ENCODE measurements at regions not wholly inside any gene's neighbourhood (a gene's known extent, or its start where the extent isn't known, plus 50 kb on each side); places are given as distances from the start of the nearest gene placed in this dataset.

- no peak for DNase-seq
Measured at GRCh38 chr15:31925541-31925940, 104.8 kb upstream of the CHRNA7 start.

- no peak for DNase-seq
Measured at GRCh38 chr15:31930967-31931366, 99.3 kb upstream of the CHRNA7 start.

DNA sequence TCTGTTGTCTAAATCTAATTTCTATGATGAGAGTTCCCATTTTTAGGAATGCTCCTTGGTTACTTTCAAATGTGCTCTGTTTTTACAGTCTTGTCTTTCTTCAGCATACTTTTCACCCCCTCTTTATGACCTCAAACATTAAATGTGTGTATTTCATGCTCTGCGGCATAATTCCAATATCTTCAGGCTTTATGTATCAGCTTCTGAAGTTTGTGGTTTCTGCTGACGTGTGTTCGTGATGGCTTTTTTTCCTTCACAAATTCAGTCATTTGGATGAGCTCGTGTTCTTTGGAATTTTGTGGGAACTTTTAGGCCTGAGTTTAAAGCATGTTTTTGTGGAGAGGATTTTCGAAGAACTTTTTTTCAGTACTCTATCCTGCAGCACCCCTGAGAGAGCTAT lies 97.7 kb upstream of the CHRNA7 start:
- no peak for DNase-seq

DNA sequence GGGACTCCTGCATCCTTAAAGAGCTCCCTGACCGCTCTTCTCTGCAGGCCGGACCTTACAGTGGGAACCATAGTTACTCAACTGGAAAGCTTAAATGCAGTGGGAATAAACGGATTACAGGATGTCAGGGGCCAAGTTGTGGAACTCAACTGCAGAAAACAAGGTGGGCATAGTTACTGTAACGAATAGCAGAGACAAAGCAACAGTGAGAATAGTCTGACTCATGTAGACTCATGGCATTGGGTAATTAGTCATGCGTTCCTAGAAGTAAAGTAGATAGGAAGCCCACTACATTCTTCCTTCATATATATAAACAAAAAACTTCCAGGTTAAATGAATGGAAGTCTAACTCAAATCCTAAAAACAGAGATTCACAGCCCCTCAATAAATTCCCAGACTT lies 95.5 kb upstream of the CHRNA7 start:
- DNase-seq: no peak

DNA sequence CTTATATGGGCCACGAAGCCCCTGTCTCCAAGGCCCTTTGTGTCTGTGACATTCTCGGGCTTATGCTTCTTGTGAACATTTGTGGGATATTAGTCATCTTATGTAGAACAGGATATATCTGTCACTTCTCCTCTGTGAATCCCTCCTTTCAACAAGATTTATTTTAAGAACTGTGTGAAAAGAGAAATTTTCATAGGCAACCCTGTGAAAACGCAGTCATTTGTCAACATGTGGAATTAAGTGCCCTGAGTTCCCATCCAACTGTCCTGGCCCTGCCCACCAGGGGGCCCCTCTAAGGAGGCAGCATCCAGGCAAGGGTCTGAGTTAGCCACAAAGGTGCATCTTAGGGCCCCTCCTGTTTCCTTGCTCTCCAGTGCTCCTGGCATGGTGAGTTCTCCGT lies 76.8 kb upstream of the CHRNA7 start:
- DNase-seq: no peak

DNA sequence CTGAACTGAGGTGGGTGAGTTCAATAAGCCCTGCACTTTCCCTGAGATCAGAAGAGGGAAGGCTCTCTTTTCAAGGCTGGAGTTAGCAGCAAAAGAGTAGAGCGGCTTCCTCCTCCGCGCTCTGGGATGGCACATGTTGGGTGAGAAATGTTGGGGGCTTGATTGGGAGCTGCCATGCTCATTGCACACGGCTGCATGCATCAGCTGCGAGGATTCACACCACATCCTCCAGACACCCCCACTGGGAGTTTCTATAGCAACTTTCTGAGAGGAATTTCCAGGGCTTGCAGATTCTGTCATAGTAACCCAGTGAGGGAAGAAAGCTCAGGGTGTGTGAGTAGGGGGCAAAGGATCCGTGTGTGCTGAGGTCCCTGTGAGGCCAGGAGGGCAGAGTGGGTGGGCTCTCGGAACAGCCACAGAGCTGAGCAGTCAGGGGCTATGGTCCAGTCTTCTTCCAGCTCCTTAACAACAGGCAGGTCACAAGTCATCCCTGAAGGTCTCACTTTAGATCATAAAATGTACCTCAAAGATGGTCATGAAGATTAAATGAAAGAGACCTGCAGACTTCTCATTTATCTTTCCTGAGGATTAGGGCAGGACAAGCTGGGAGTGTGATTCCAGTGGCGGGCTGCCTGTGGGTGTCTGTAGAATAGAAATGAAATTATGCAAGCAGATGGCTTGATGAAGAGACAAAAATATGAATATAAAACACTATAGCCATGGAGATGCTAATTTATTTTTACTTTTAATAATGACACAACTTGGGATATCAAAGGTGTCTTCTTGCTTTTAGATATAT lies 75.7 kb upstream of the CHRNA7 start:
- no peak for DNase-seq

GRCh38 chr15:31955734-31956133 lies 74.6 kb upstream of the CHRNA7 start:
- no peak for DNase-seq

- no peak for DNase-seq
Measured at GRCh38 chr15:31957581-31957980, 72.7 kb upstream of the CHRNA7 start.

- no peak for DNase-seq
Measured at GRCh38 chr15:31964586-31965307, 65.6 kb upstream of the CHRNA7 start.

DNA sequence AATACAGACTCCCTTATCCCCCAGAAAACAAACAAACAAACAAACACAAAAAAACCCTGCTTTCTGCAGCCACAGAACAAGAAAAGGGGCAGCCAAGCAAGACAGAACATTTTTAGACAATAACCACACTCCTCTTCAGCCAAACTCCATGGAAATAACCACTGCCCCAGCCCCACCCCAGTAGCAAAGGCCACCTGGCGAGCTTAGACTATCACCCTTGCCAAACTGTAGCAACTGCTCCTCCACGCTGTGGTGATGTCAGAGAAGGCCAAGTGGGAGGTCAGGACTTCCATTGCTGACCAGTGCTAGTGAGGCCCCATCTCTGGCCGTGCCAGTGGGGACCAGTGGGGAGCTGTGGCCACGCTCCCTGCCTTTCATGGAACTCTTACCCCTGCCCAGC lies 60.3 kb upstream of the CHRNA7 start:
- no peak for DNase-seq

GRCh38 chr15:31973197-31973596 lies 57.1 kb upstream of the CHRNA7 start:
- DNase-seq: no peak

- DNase-seq: no peak
Measured at GRCh38 chr15:31974154-31974794, 56.0 kb upstream of the CHRNA7 start.

- DNase-seq: no peak
Measured at GRCh38 chr15:31974855-31975829, 55.2 kb upstream of the CHRNA7 start.

GRCh38 chr15:31975830-31976229 lies 54.5 kb upstream of the CHRNA7 start:
- no peak for DNase-seq

- no peak for DNase-seq
Measured at GRCh38 chr15:31977138-31977537, 53.2 kb upstream of the CHRNA7 start.

DNA sequence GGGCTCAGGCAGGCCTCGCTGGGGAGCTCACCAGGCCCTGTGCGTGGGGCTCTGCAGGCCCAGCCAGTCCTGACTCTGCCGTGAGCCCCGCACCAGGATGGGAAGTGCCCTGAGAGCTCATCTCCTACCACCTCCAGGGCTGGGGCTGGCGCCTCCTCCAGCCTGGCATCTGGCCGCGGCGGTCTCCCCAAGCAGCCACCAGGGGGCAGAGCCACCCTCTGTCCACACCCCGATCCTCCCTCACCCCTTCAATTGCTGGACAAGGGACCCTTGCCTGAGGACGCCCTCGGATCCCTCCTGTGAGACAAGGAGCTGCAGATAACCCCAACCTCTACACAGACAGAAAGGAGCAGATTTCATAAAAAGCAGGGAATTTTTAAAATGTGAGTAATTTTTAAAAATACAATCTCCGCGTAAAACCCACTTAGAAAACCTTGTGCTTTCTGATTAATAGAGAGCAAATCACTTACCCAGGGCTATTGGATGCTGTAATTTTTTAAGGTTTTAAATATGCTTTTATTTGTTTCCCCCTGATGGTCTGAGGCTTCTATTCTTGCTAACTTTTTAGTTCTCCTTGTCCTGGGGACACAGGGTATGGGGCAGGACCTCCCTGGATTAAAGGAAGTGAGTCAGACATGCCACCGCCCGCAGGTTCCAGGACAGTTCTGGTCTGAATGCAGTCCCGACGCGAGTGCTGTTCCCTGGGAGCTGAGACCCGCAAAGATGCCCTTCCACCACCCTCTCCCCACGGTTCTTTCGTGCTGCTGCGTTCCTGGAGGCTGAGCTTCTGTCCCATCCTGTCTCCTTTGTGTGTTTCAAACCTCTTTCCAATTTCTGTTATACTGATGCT lies 52.3 kb upstream of the CHRNA7 start:
- peak; percentile 19 for DNase-seq
